A549 (cell line): ENCODE measurements at regions not wholly inside any gene's neighbourhood (a gene's known extent, or its start where the extent isn't known, plus 50 kb on each side); places are given as distances from the start of the nearest gene placed in this dataset.

ENCODE experiments used
- ATAC-seq, 2 experiments: fragments of 200-7000 bp in 1 of 2; fragments of >200 bp in 1 of 2; cut with Nextera tagmentation in 1 of 2; cut with Tn5 transposase in 1 of 2; 3 replicates each; pipeline versions ENCODE4 v1.8.0 to v1.9.1; 2018 to 2020; ENCODE audit warnings: mild to moderate bottlenecking in 1 of 2, moderate library complexity in 1 of 2
- CTCF ChIA-PET: fragments of 300-600 bp; sonication (Branson Sonifier 250); formaldehyde crosslinking; extraction: SDS; loops from one replicate; lab custom pipeline; 2021; ENCODE audit warnings: antibody characterized with exemption, inconsistent platforms; lab: Yijun Ruan, JAX
- POLR2A ChIA-PET: fragments of 350-600 bp; formaldehyde crosslinking; extraction: SDS; loops from one replicate; lab custom pipeline; 2021; ENCODE audit warnings: antibody characterized with exemption, inconsistent platforms; lab: Yijun Ruan, JAX
- DNase-seq, 2 experiments: peaks; one replicate each; pipeline versions ENCODE4 v3.0.0 to v3.0.0-alpha.2; 2011 to 2016; ENCODE audit warnings: low read depth in 1 of 2, low spot score in 1 of 2
- FAIRE-seq: peaks from 2 replicates; lab custom pipeline; 2011; peaks lifted over from hg19 to GRCh38; lab: Jason Lieb, UNC
- H3K27ac ChIP-seq, 2 experiments: fragments of >200 bp; sonication (Bioruptor Twin); formaldehyde crosslinking; 3 replicates each; pipeline ENCODE4 v1.5.1; 2016 to 2017
- H3K4me1 ChIP-seq: fragments of >200 bp; sonication (Bioruptor Twin); formaldehyde crosslinking; 3 replicates; pipeline ENCODE4 v1.6.1; 2016
- H3K4me2 ChIP-seq: fragments of >200 bp; sonication (Bioruptor Twin); formaldehyde crosslinking; 3 replicates; pipeline ENCODE4 v1.6.1; 2016
- H3K4me3 ChIP-seq: fragments of >200 bp; sonication (Bioruptor Twin); formaldehyde crosslinking; 3 replicates; pipeline ENCODE4 v1.5.1; 2016
- H3K9me3 ChIP-seq: fragments of >200 bp; sonication (Bioruptor Twin); formaldehyde crosslinking; 3 replicates; pipeline ENCODE4 v1.6.1; 2016
- BHLHE40 ChIP-seq: IDR thresholded peaks from 2 replicates; pipeline ENCODE4 v1.6.1; 2012; ENCODE audit warnings: low read depth, low read length, inconsistent platforms
- CBX2 ChIP-seq: fragments of 200-600 bp; sonication (generic); IDR thresholded peaks from 2 replicates; pipeline ENCODE4 v1.6.1; 2016; ENCODE audit warnings: low read depth, mild to moderate bottlenecking, borderline replicate concordance
- CBX8 ChIP-seq: fragments of 200-600 bp; sonication (generic); IDR thresholded peaks from 2 replicates; pipeline ENCODE4 v1.6.1; 2016
- CEBPB ChIP-seq, 2 experiments: fragments of >200 bp in 1 of 2; sonication (Bioruptor Twin) in 1 of 2; formaldehyde crosslinking in 1 of 2; IDR thresholded peaks; 2 replicates each; pipeline ENCODE4 v1.6.1; 2012 to 2016
- CHD4 ChIP-seq: fragments of 200-600 bp; sonication (generic); IDR thresholded peaks from 2 replicates; pipeline ENCODE4 v1.6.1; 2016; ENCODE audit warnings: antibody characterized with exemption, mild to moderate bottlenecking, borderline replicate concordance
- EHF ChIP-seq: fragments of 250-450 bp; sonication (Bioruptor Pico); IDR thresholded peaks from 2 replicates; pipeline ENCODE4 v1.5.0; 2020; ENCODE audit warnings: mild to moderate bottlenecking
- EHMT2 ChIP-seq: fragments of 200-600 bp; sonication (generic); IDR thresholded peaks from 2 replicates; pipeline ENCODE4 v1.6.1; 2016; ENCODE audit warnings: antibody characterized with exemption, low read depth, mild to moderate bottlenecking, moderate library complexity
- FOSL2 ChIP-seq, 2 experiments: fragments of 450-650 bp in 1 of 2; fragments of >200 bp in 1 of 2; sonication (Bioruptor Twin) in 1 of 2; formaldehyde crosslinking; IDR thresholded peaks; 2 replicates each; pipeline versions ENCODE4 v1.5.0 to v1.6.1; 2016 to 2020; ENCODE audit warnings: mild to moderate bottlenecking in 1 of 2, moderate library complexity in 1 of 2
- FOXS1 ChIP-seq: fragments of 250-450 bp; sonication (Bioruptor Pico); IDR thresholded peaks from 2 replicates; pipeline ENCODE4 v1.5.0; 2020; ENCODE audit warnings: mild to moderate bottlenecking, moderate library complexity
- HDAC2 ChIP-seq: fragments of 200-600 bp; sonication (generic); IDR thresholded peaks from 2 replicates; pipeline ENCODE4 v1.6.1; 2016
- HEYL ChIP-seq: fragments of 250-450 bp; sonication (Bioruptor Pico); IDR thresholded peaks from 2 replicates; pipeline ENCODE4 v1.8.0; 2021; ENCODE audit warnings: mild to moderate bottlenecking, moderate library complexity
- JUNB ChIP-seq: fragments of >200 bp; sonication (Bioruptor Twin); formaldehyde crosslinking; IDR thresholded peaks from 2 replicates; pipeline ENCODE4 v1.6.1; 2016
- KDM5A ChIP-seq: fragments of 200-600 bp; sonication (generic); IDR thresholded peaks from 2 replicates; pipeline ENCODE4 v1.6.1; 2016; ENCODE audit warnings: antibody characterized with exemption, mild to moderate bottlenecking
- MAFK ChIP-seq: fragments of 450-650 bp; IDR thresholded peaks from 2 replicates; pipeline ENCODE4 v1.6.1; 2014; ENCODE audit not compliant: partially characterized antibody
- NFE2L2 ChIP-seq: fragments of 150-350 bp; conservative IDR thresholded peaks from 2 replicates; pipeline ENCODE4 v1.6.1; 2014; ENCODE audit warnings: low read length
- NPAS2 ChIP-seq: fragments of 250-450 bp; sonication (Bioruptor Pico); IDR thresholded peaks from 2 replicates; pipeline ENCODE4 v1.8.0; 2022; ENCODE audit warnings: mild to moderate bottlenecking, moderate library complexity, borderline replicate concordance
- NR3C1 ChIP-seq: fragments of >200 bp; sonication (Bioruptor Twin); formaldehyde crosslinking; IDR thresholded peaks from 3 replicates; pipeline ENCODE4 v1.6.1; 2017
- PHF8 ChIP-seq: fragments of 200-600 bp; sonication (generic); IDR thresholded peaks from 2 replicates; pipeline ENCODE4 v1.6.1; 2016; ENCODE audit warnings: low read depth, mild to moderate bottlenecking, antibody characterized with exemption, moderate library complexity, borderline replicate concordance
- POLR2A ChIP-seq: IDR thresholded peaks from 2 replicates; pipeline ENCODE4 v1.6.1; 2012; ENCODE audit warnings: mild to moderate bottlenecking, low read length
- RCOR1 ChIP-seq: fragments of 150-350 bp; IDR thresholded peaks from 2 replicates; pipeline ENCODE4 v1.6.1; 2014; ENCODE audit warnings: antibody characterized with exemption, low read length, low read depth
- RFX5 ChIP-seq: fragments of 450-650 bp; IDR thresholded peaks from 2 replicates; pipeline ENCODE4 v1.7.1; 2014; ENCODE audit warnings: antibody characterized with exemption, mild to moderate bottlenecking, moderate library complexity
- RNF2 ChIP-seq: fragments of 200-600 bp; sonication (generic); IDR thresholded peaks from 2 replicates; pipeline ENCODE4 v1.6.1; 2016; ENCODE audit warnings: low read depth, mild to moderate bottlenecking, antibody characterized with exemption, moderate library complexity, borderline replicate concordance
- SREBF2 ChIP-seq: fragments of 450-650 bp; IDR thresholded peaks from 2 replicates; pipeline ENCODE4 v1.6.1; 2014; ENCODE audit warnings: mild to moderate bottlenecking, moderate library complexity
- TP53 ChIP-seq: fragments of 250-450 bp; sonication (Bioruptor Pico); IDR thresholded peaks from 2 replicates; pipeline ENCODE4 v1.5.0; 2021; ENCODE audit warnings: mild to moderate bottlenecking, moderate library complexity
- ZC3H11A ChIP-seq: fragments of 450-650 bp; IDR thresholded peaks from 2 replicates; pipeline ENCODE4 v1.6.1; 2014; ENCODE audit warnings: antibody characterized with exemption, mild to moderate bottlenecking
- ZNF302 ChIP-seq: fragments of 250-450 bp; sonication (Bioruptor Pico); IDR thresholded peaks from 2 replicates; pipeline ENCODE4 v1.9.0; 2021; ENCODE audit warnings: inconsistent platforms, mild to moderate bottlenecking, moderate library complexity
- ZSCAN20 ChIP-seq: fragments of 250-450 bp; sonication (Bioruptor Pico); IDR thresholded peaks from 2 replicates; pipeline ENCODE4 v1.8.0; 2022; ENCODE audit warnings: mild to moderate bottlenecking, moderate library complexity
- WGBS: methylation state at CpG from one replicate; pipeline ENCODE4 v1.1.6; 2017; ENCODE audit errors: missing lambda C conversion rate; 5-methylcytosine and 5-hydroxymethylcytosine counted together
- TF ChIP-seq, protein P1 (sequence below): IDR thresholded peaks from 2 replicates; pipeline ENCODE4 v1.6.1; 2012
- TF ChIP-seq, protein P2 (sequence below): fragments of 250-450 bp; sonication (Bioruptor Pico); IDR thresholded peaks from 2 replicates; pipeline ENCODE4 v1.5.0; 2020; ENCODE audit warnings: low read depth, mild to moderate bottlenecking, moderate library complexity
- TF ChIP-seq, protein P3 (sequence below): fragments of 150-350 bp; IDR thresholded peaks from 2 replicates; pipeline ENCODE4 v1.6.1; 2014; ENCODE audit warnings: low read depth, mild to moderate bottlenecking, low read length
- TF ChIP-seq, protein P4 (sequence below): IDR thresholded peaks from 2 replicates; pipeline ENCODE4 v1.6.1; 2012; ENCODE audit warnings: low read depth, borderline replicate concordance
- TF ChIP-seq, protein P5 (sequence below): fragments of 450-650 bp; IDR thresholded peaks from 2 replicates; pipeline ENCODE4 v1.6.1; 2014; ENCODE audit warnings: antibody characterized with exemption
- TF ChIP-seq, protein P6 (sequence below): fragments of >200 bp; sonication (Bioruptor Twin); formaldehyde crosslinking; IDR thresholded peaks from 3 replicates; pipeline ENCODE4 v1.6.1; 2016

DNA sequence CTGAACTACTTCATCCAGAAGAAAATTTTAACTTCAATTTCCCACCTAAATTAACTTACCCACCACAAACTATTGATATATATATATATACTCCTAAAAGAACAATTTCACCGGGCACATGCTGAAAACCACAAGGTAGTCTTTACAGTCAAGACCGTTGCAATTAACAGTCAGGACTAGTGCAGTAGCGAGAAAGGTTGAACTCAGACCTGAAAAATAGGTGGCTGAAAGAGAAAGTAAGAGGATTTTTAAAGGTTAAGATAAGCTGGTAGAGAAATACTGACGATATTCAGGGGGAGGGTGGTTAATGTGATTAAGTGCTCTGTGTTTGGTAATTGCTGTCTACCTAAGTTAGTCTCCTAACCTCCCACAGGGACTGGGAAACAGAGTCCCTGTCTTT lies 1153.5 kb upstream of the TMPRSS15 start:
- no peak for TF ChIP-seq PHF8
- TF ChIP-seq TP53, result no peak
- TF ChIP-seq RNF2, result no peak
- no peak for TF ChIP-seq KDM5A
- TF ChIP-seq, protein P1, sequence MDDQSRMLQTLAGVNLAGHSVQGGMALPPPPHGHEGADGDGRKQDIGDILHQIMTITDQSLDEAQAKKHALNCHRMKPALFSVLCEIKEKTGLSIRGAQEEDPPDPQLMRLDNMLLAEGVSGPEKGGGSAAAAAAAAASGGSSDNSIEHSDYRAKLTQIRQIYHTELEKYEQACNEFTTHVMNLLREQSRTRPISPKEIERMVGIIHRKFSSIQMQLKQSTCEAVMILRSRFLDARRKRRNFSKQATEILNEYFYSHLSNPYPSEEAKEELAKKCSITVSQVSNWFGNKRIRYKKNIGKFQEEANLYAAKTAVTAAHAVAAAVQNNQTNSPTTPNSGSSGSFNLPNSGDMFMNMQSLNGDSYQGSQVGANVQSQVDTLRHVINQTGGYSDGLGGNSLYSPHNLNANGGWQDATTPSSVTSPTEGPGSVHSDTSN, result no peak
- no peak for TF ChIP-seq BHLHE40
- TF ChIP-seq FOXS1 (CRISPR knock-in tag), result no peak
- TF ChIP-seq MAFK, result no peak
- no peak for TF ChIP-seq JUNB
- TF ChIP-seq ZSCAN20, result no peak
- TF ChIP-seq ZNF302 (CRISPR knock-in tag), result no peak
- TF ChIP-seq, protein P2, sequence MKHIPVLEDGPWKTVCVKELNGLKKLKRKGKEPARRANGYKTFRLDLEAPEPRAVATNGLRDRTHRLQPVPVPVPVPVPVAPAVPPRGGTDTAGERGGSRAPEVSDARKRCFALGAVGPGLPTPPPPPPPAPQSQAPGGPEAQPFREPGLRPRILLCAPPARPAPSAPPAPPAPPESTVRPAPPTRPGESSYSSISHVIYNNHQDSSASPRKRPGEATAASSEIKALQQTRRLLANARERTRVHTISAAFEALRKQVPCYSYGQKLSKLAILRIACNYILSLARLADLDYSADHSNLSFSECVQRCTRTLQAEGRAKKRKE (CRISPR knock-in tag), result no peak
- TF ChIP-seq CBX8, result no peak
- no peak for TF ChIP-seq HEYL (CRISPR knock-in tag)
- TF ChIP-seq, protein P3, sequence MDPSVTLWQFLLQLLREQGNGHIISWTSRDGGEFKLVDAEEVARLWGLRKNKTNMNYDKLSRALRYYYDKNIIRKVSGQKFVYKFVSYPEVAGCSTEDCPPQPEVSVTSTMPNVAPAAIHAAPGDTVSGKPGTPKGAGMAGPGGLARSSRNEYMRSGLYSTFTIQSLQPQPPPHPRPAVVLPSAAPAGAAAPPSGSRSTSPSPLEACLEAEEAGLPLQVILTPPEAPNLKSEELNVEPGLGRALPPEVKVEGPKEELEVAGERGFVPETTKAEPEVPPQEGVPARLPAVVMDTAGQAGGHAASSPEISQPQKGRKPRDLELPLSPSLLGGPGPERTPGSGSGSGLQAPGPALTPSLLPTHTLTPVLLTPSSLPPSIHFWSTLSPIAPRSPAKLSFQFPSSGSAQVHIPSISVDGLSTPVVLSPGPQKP, result no peak
- no peak for TF ChIP-seq EHF (CRISPR knock-in tag)
- TF ChIP-seq, protein P4, sequence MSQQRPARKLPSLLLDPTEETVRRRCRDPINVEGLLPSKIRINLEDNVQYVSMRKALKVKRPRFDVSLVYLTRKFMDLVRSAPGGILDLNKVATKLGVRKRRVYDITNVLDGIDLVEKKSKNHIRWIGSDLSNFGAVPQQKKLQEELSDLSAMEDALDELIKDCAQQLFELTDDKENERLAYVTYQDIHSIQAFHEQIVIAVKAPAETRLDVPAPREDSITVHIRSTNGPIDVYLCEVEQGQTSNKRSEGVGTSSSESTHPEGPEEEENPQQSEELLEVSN, result no peak
- TF ChIP-seq, all 56 proteins: peak for 0
- CTCF ChIA-PET, result no interaction called here
- WGBS, result 7% methylated on average over 4 of the region's 4 CpGs
- Histone ChIP-seq H3K4me3 (no peak overlapping the region), H3K9me3 (no peaks in the 10 kb centered on the region), H3K4me2 (no peak overlapping the region), H3K4me1 (no peaks in the 10 kb centered on the region), H3K27ac (no peak overlapping the region)
- no peak for DNase-seq
- FAIRE-seq, result no peak
- no peak for ATAC-seq
- POLR2A ChIA-PET, result no interaction called here

DNA sequence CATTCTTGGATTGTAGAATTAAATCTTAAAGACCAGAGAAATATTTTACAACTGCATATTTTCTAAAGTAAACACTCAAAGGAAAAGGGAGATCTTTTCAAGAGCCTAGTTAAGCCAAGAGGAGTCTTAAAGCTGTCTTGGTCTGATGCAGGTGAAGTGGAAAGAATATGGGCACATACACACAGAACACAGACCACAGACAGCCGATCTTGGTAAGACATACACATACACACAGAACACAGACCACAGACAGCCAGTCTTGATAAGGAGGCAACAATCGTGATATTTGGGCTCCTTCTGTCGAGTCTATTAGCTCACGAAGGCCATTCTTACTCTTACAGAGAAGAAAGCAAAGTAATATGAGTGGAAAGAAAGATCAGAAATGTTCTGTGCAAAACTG lies 1153.9 kb upstream of the TMPRSS15 start:
- no peak overlapping the region for H3K4me2 ChIP-seq
- TF ChIP-seq SREBF2 (no peak), EHMT2 (no peak), RNF2 (no peak), ZC3H11A (no peak), EHF (CRISPR knock-in tag) (no peak), TP53 (no peak), CBX2 (no peak), CHD4 (no peak), FOSL2 (IDR thresholded peaks at IDR 0.05) (no peak), FOSL2 (CRISPR knock-in tag; IDR thresholded peaks at IDR 0.05) (no peak), HEYL (CRISPR knock-in tag) (no peak), CEBPB (IDR thresholded peaks at IDR 0.05) (no peak), NR3C1 (no peak), NFE2L2 (no peak), RFX5 (no peak), RCOR1 (no peak), NPAS2 (CRISPR knock-in tag) (no peak), HDAC2 (no peak), POLR2A (no peak)
- TF ChIP-seq, protein P5, sequence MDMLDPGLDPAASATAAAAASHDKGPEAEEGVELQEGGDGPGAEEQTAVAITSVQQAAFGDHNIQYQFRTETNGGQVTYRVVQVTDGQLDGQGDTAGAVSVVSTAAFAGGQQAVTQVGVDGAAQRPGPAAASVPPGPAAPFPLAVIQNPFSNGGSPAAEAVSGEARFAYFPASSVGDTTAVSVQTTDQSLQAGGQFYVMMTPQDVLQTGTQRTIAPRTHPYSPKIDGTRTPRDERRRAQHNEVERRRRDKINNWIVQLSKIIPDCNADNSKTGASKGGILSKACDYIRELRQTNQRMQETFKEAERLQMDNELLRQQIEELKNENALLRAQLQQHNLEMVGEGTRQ, result no peak
- TF ChIP-seq, protein P6, sequence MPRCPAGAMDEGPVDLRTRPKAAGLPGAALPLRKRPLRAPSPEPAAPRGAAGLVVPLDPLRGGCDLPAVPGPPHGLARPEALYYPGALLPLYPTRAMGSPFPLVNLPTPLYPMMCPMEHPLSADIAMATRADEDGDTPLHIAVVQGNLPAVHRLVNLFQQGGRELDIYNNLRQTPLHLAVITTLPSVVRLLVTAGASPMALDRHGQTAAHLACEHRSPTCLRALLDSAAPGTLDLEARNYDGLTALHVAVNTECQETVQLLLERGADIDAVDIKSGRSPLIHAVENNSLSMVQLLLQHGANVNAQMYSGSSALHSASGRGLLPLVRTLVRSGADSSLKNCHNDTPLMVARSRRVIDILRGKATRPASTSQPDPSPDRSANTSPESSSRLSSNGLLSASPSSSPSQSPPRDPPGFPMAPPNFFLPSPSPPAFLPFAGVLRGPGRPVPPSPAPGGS, result no peak
- TF ChIP-seq, all 56 proteins: peak for 0
- Histone ChIP-seq H3K4me1 (no peaks in the 10 kb centered on the region), H3K4me3 (no peak overlapping the region), H3K9me3 (no peaks in the 10 kb centered on the region), H3K27ac (no peak overlapping the region)
- FAIRE-seq (no peak), DNase-seq (no peak), ATAC-seq (no peak)
- WGBS, result 0% methylated on average over 4 of the region's 4 CpGs
- POLR2A ChIA-PET, result no interaction called here
- CTCF ChIA-PET, result no interaction called here
